Type B pancreatic cell (in vitro differentiated cells): ENCODE measurements at regions not wholly inside any gene's neighbourhood (a gene's known extent, or its start where the extent isn't known, plus 50 kb on each side); places are given as distances from the start of the nearest gene placed in this dataset.

ENCODE experiments used
- DNase-seq: peaks from one replicate; pipeline ENCODE4 v3.0.0; 2021; ENCODE audit warnings: mixed read lengths; ENCODE audit not compliant: unreplicated experiment; ENCODE audit errors: extremely low spot score
- H3K27ac Mint-ChIP-seq: 2 replicates; pipeline ENCODE4 v1.8.0; 2021; ENCODE audit warnings: mild to moderate bottlenecking, mixed read lengths
- H3K27me3 Mint-ChIP-seq: 2 replicates; pipeline ENCODE4 v1.8.0; 2021; ENCODE audit warnings: mixed read lengths
- H3K36me3 Mint-ChIP-seq: 2 replicates; pipeline ENCODE4 v1.8.0; 2021; ENCODE audit warnings: mixed read lengths
- H3K4me1 Mint-ChIP-seq: one replicate; pipeline ENCODE4 v1.8.0; 2021; ENCODE audit warnings: mixed read lengths; ENCODE audit not compliant: unreplicated experiment
- H3K4me3 Mint-ChIP-seq: 2 replicates; pipeline ENCODE4 v1.8.0; 2021; ENCODE audit warnings: mild to moderate bottlenecking, mixed read lengths
- H3K9me3 Mint-ChIP-seq: 2 replicates; pipeline ENCODE4 v1.8.0; 2021; ENCODE audit warnings: mixed read lengths
- CTCF ChIP-seq: fragments of 200-600 bp; sonication (generic); conservative IDR thresholded peaks from 2 replicates; pipeline ENCODE4 v1.5.0; 2021; ENCODE audit warnings: antibody characterized with exemption, mild to moderate bottlenecking

GRCh38 chrX:13939741-13940597 is 89.7 kb downstream of the GEMIN8 start:
- Mint-ChIP-seq H3K4me3 (peak overlapping the region; percentile 78), H3K27me3 (peaks cover 8% of the 10 kb centered on the region), H3K36me3 (no peaks in the 10 kb centered on the region), H3K9me3 (no peaks in the 10 kb centered on the region), H3K27ac (no peak overlapping the region), H3K4me1 (no peaks in the 10 kb centered on the region)
- TF ChIP-seq CTCF, result no peak
- DNase-seq, result no peak

GRCh38 chrX:13938829-13939530 is 90.7 kb downstream of the GEMIN8 start:
- H3K4me3 Mint-ChIP-seq, result peak overlapping the region; percentile 78
- no peak for TF ChIP-seq CTCF
- H3K27me3 Mint-ChIP-seq, result peaks cover 11% of the 10 kb centered on the region
- H3K27ac Mint-ChIP-seq, result no peak overlapping the region
- no peak for DNase-seq
- no peaks in the 10 kb centered on the region for H3K4me1 Mint-ChIP-seq
- H3K9me3 Mint-ChIP-seq, result no peaks in the 10 kb centered on the region
- no peaks in the 10 kb centered on the region for H3K36me3 Mint-ChIP-seq

GRCh38 chrX:13938051-13938828 is 91.5 kb downstream of the GEMIN8 start:
- no peaks in the 10 kb centered on the region for H3K9me3 Mint-ChIP-seq
- H3K36me3 Mint-ChIP-seq, result no peaks in the 10 kb centered on the region
- peaks cover 11% of the 10 kb centered on the region for H3K27me3 Mint-ChIP-seq
- peak overlapping the region; percentile 87 for H3K4me3 Mint-ChIP-seq
- no peaks in the 10 kb centered on the region for H3K4me1 Mint-ChIP-seq
- peak; percentile 70 for DNase-seq
- H3K27ac Mint-ChIP-seq, result peak overlapping the region; percentile 59
- no peak for TF ChIP-seq CTCF

GRCh38 chrX:13937370-13938050 is 92.2 kb downstream of the GEMIN8 start:
- Mint-ChIP-seq H3K4me1 (no peaks in the 10 kb centered on the region), H3K36me3 (no peaks in the 10 kb centered on the region), H3K9me3 (peaks cover under 1% of the 10 kb centered on the region), H3K27me3 (peaks cover 11% of the 10 kb centered on the region), H3K27ac (peak overlapping the region; percentile 59), H3K4me3 (peak overlapping the region; percentile 87)
- TF ChIP-seq CTCF, result no peak
- no peak for DNase-seq
